HEK293T (cell line): ENCODE measurements at regions not wholly inside any gene's neighbourhood (a gene's known extent, or its start where the extent isn't known, plus 50 kb on each side); places are given as distances from the start of the nearest gene placed in this dataset.

Experiments
- ARNT ChIP-seq: fragments of 450-650 bp; IDR thresholded peaks from 2 replicates; pipeline ENCODE4 v1.6.1; 2017; ENCODE audit warnings: mild to moderate bottlenecking
- ELF4 ChIP-seq: fragments of 450-650 bp; IDR thresholded peaks from 2 replicates; pipeline ENCODE4 v1.6.1; 2017; ENCODE audit warnings: antibody characterized with exemption
- FOXA1 ChIP-seq: fragments of 450-650 bp; IDR thresholded peaks from 2 replicates; pipeline ENCODE4 v1.6.1; 2016; ENCODE audit warnings: mild to moderate bottlenecking
- FOXK2 ChIP-seq: fragments of 450-650 bp; IDR thresholded peaks from 2 replicates; pipeline ENCODE4 v1.6.1; 2016; ENCODE audit warnings: mild to moderate bottlenecking
- FOXM1 ChIP-seq: fragments of 450-650 bp; IDR thresholded peaks from 2 replicates; pipeline ENCODE4 v1.6.1; 2017; ENCODE audit warnings: mild to moderate bottlenecking, borderline replicate concordance
- PKNOX1 ChIP-seq: fragments of 450-650 bp; IDR thresholded peaks from 2 replicates; pipeline ENCODE4 v1.6.1; 2016
- SP1 ChIP-seq: fragments of 450-650 bp; IDR thresholded peaks from 2 replicates; pipeline ENCODE4 v1.6.1; 2017
- TARDBP ChIP-seq: fragments of 450-650 bp; IDR thresholded peaks from 2 replicates; pipeline ENCODE4 v1.6.1; 2016
- ZNF384 ChIP-seq: fragments of 450-650 bp; IDR thresholded peaks from 2 replicates; pipeline ENCODE4 v1.6.1; 2016

GRCh38 chr10:20551761-20552160, 345.4 kb downstream of the NEBL start:
- no peak for TF ChIP-seq SP1
- TF ChIP-seq FOXM1 = no peak
- TF ChIP-seq ELF4 = no peak
- TF ChIP-seq ARNT = no peak
- TF ChIP-seq FOXK2 = no peak
- no peak for TF ChIP-seq TARDBP
- TF ChIP-seq PKNOX1 = no peak
- no peak for TF ChIP-seq FOXA1
- TF ChIP-seq ZNF384 = no peak
